ENCODE measurements at regions not wholly inside any gene's neighbourhood (a gene's known extent, or its start where the extent isn't known, plus 50 kb on each side); places are given as distances from the start of the nearest gene placed in this dataset.

DNA sequence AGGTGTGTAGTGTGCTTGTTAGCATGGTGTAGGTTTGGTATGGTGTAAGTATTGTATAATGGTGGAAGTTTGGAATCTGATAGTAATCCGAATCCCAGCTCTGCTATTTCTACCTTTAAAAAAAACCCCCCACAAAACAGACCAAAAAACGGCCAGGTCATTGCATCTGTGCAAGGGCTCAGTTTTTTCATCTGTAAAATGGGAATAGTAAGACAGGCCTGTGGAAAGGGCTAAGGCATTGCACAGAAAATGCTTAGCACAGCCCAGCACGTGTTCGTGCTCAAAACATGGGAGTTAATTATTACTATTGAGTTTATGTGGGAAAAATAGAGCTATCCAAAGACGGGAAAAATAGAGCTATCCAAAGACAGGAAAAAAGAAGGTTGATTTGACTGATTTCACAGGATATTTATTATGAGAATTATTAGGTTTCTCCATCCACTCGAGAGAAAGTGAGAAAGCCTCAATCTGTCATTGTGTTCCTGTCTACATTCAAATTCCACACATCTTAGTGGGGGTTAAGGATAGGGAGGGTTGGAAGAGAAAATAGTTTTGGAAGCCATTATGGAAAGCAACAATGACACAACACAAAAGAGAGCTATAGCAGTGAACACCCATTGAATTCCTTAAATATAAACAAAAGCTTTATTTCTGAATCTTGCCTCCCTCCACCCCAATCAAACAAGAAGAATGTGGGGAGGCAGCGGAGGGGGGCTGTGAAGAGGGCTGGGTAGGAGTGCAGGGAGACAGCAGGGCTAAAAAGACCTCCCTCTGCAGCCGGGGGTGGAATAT, 126.8 kb upstream of the MAX start:
- no peak for TF ChIP-seq POLR2A (IDR thresholded peaks at IDR 0.05; ENCODE audit: low read depth, low read length)
- TF ChIP-seq TAF1 (IDR thresholded peaks at IDR 0.05; ENCODE audit: borderline replicate concordance, low read depth, low read length) = no peak
- TF ChIP-seq POLR2AphosphoS5 (IDR thresholded peaks at IDR 0.05; ENCODE audit: low read depth, low read length) = no peak
